Medulla oblongata (tissue), 1 donor: ENCODE measurements at regions not wholly inside any gene's neighbourhood (a gene's known extent, or its start where the extent isn't known, plus 50 kb on each side); places are given as distances from the start of the nearest gene placed in this dataset.
"Not testable (repeated sequence)": the region's sequence is repeated elsewhere in the genome, so short reads cannot be mapped to it uniquely, and the experiment has no call there.

ENCODE experiments used
- DNase-seq: peaks from one replicate; pipeline ENCODE4 v3.0.0-alpha.2; 2015; ENCODE audit errors: extremely low spot score

- DNase-seq = no peak
Measured at GRCh38 chr12:40431169-40431568, 206.4 kb downstream of the LRRK2 start.

DNA sequence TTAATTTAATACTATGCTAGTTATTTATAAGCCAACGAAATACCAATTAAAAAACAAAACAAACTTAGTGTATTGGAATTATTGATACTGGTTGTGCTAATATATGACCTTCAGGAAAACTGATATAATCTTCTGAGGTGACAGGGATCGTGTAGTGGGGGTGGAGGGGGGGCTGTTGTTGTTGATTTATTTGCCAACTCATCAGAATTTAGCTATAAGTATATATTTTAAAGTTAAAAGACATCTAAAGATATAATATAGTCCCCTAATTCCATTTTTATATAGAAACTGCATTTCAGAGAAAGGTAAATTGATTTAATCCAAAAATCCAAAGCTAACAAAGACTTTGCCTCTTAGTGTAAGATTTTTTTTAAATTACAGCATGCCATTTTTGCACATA lies 210.5 kb downstream of the LRRK2 start:
- DNase-seq = no peak

- no peak for DNase-seq
Measured at GRCh38 chr12:40435951-40436350, 211.2 kb downstream of the LRRK2 start.

DNA sequence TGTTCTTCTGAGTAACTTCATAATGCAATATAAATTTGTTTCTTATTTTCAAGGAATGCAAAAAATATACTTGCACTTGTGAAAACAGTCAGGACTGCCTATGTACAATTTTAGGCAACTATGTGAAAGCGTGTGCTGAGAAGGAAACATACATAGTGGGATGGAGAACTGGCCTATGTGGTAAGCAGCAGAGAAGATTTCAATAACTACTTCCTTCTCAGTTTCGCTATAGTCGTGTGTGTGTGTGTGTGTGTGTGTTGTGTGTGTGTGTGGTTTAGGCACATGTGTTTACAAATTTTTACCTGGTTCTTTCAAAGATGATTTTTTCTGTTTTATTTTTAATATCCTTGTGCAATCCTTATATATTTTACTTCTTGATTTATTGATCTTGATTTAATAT lies 211.8 kb downstream of the LRRK2 start:
- no peak for DNase-seq

GRCh38 chr12:40439771-40440492 lies 215.1 kb downstream of the LRRK2 start:
- DNase-seq = no peak

DNA sequence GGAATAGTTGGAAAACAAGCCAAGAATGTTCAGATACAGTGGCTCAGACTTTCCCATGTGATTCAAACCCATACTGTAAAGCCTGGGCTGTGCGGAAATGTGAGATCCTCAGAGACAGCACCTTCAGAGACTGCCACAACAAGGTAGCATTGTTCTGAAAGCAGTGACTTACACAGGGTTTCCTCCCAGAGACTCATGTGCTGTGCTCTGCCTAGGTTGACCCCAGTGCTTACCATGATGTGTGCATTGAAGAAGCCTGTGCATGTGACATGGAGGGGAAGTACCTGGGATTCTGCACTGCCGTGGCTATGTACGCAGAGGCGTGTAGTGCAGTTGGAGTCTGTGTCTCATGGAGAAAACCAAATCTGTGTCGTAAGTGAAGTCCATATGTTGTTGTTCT lies 219.4 kb downstream of the LRRK2 start:
- DNase-seq = no peak

DNA sequence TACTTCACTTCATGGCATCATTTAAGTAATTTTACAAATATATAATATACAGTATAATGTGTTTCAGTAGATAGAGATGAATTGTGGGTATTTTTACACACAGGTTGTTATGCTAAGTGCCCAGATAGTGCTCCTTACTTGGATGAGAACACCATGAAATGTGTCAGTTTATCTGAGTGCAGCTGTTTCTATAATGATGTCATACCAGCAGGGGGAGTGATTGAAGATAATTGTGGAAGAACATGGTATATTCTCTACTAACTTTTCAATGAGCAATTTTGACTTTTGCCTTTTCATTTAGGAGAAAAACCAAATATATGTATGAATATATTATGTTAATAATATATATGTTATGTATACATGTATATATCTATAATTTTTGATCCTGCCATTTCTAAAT lies 221.6 kb downstream of the LRRK2 start:
- DNase-seq = no peak

DNA sequence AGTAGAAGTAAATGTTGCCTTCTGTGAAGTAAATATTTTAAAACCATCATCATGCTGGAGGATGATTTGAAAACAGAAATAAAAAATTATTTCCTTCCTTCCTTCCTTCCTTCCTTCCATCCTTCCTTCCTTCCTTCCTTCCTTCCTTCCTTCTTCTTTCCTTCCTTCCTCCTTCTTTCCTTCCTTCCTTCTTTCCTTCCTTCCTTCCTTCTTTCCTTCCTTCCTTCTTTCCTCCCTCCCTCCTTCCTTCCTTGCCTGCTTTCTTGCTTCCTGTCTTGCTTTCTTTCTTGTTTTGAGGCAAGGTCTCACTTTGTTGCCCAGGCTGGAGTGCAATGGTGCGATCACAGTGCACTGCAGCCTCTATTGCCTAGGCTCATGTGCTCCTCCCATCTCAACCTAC lies 223.7 kb downstream of the LRRK2 start:
- not testable (repeated sequence) for DNase-seq

DNA sequence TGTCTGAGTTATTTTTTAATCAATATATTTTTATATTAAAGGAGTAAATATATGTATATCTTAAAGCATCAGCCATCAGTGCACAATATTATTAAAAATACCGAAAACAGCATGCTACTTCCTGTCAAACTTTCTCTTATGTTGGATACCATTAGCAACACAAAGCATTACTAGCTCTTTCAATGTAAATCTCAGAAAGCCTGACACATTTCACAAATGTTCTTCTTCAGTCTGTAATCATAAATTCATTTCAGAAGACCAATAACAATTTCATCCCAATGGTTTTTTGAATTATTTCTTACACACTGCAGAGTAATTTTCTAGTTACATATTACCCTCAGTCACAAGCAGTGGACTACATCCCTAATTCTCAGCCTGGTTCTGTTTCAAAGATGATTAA lies 226.9 kb downstream of the LRRK2 start:
- DNase-seq = no peak

DNA sequence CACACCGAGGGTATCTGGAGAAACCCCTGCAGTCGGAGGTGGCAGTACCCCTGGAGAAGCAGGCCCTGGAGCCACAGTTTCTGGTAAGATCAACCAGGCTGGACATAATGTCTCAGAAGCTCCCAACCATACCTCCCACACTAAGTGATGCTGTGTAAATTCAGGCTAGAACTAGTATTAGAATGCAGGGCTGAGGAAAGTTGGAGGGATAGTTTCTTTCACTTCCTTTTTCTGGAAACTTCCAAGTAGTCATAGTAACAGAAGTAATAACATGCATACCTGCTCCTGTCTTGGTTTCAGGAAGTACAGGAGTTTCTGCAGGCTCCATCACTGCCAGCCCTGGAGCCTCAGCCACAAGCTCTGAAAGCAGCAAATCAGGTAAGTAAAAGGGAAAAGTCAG lies 228.1 kb upstream of the CNTN1 start:
- no peak for DNase-seq

- DNase-seq = no peak
Measured at GRCh38 chr12:40469736-40470135, 222.5 kb upstream of the CNTN1 start.

GRCh38 chr12:40473962-40474361 lies 218.3 kb upstream of the CNTN1 start:
- DNase-seq = no peak

DNA sequence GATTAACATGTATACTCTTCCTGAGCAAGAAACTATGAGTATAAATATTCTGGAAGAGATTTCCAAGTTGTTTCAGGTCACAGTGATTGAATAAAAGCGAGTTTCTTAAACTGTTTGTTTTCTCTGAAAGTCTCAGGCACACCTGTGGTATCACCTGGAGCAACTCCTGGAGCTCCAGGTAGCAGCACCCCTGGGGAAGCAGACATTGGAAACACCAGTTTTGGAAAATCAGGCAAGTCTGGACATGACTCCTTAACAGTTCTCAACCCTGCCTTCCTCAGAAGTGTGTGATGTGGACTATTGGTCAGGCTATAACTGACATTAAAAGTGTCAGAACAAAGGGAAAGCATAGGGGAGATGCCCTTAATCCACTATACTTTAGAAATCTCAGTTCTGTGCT lies 217.6 kb upstream of the CNTN1 start:
- no peak for DNase-seq

DNA sequence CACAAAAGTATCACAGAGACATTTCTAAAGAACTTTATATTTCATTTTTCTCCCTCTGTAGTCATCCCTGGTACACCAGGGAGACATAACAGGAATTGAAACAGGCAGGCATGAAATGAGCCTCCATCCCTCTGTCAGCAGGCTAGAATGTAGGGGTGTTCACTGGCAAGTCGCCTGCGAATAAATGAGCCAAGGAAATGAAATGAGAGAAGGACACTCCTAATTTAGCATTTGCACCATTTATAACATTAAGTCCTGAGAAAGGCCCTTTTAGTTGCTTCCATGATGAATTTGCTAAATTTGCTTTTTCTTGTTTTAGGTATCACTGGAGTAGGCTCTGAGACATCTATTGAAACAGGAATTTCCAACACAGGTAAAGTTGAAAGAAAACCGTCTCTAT lies 192.4 kb upstream of the CNTN1 start:
- DNase-seq = no peak

DNA sequence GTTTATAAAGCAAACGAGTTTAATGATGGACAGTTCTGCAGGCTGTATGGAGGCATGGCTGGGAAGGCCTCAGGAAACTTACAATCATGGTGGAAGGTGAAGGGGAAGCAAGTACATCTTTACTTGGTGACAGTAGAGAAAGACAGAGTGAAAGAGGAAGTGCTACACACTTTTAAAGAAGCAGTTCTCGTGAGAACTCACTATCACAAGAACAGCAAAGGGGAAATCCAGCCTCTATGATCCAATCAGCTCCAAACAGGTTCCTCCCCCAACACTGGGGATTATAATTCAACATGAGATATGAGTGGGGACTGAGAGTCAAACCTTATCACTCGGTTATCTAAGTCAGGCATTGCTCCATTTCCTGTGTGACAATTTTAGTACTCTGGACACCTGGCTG lies 189.9 kb upstream of the CNTN1 start:
- DNase-seq = no peak

GRCh38 chr12:40505327-40505726 lies 186.9 kb upstream of the CNTN1 start:
- no peak for DNase-seq

DNA sequence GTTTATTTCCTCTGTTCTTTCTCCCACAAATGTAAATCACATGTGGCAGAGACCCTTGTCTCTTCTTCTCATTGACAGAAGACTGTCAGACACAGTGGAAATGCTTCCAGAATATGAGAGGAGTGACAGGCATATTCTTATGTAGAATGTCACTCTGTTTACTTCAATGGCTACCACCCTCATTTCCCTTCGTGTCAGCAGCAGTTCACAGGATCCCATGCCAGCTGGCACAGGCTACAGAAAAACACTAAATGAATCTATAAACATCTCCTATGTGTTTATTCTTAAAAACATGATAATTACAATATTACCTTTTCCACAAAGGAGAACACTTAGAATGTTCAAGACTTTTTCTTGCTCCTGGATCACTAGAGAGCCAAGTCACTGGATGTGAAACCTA lies 183.8 kb upstream of the CNTN1 start:
- no peak for DNase-seq

DNA sequence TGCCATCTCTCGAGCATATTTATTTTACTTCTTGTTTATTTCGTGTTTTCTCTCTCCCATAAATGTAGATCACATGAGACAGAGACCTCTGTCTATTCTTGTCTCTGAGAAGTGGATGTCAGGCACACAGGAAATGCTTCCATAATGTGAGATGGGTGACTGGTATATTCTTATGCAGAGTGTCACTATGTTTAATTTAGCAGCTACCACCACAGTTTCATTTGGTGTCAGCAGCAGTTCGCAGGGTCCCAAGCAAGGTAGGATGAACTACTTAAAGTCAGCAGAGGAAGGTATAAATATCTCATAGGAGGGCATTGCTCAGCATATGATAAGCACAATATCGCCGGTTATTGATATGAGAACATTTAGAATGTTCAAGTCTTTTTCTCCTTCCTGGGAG lies 180.9 kb upstream of the CNTN1 start:
- no peak for DNase-seq

DNA sequence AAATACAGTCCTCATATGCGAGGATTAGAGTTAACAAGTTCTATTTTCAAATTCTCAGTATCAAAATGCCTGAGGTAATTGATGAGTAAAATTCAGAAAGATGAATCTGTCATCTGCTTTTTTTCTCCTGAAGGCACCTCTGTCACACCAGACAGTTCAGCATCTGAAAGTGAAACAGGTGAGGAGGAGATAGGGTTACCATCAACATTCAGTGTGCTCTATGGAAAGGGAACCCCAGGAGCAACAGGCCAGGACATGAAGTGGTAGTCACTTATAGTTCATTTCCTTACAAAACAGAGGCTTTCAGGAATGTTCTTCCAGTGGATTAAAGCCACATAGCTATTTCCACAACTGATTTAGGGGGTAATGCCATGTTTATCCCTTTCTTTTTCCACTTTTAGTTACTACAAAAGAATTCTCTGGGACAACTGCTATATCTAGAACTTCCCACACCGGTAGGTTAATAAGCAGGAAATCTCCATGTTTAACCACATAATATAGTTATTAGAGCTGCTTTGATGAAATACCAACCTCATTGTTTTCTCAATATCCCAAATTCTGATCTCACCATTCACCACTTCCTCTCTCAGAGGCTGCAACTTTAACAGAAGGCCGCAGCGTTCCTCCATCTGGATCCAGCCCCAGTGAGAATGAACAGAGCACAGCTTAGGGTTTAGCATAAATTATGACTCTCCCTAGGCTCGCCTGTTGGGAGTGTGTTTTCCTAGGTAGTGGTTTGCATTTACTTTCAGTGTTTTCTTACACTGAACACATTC lies 177.0 kb upstream of the CNTN1 start:
- DNase-seq = no peak

- DNase-seq = no peak
Measured at GRCh38 chr12:40522837-40523236, 169.4 kb upstream of the CNTN1 start.

GRCh38 chr12:40525054-40525453 lies 167.2 kb upstream of the CNTN1 start:
- DNase-seq = no peak

- DNase-seq = no peak
Measured at GRCh38 chr12:40534828-40535227, 157.4 kb upstream of the CNTN1 start.

GRCh38 chr12:40551466-40551865 lies 140.8 kb upstream of the CNTN1 start:
- DNase-seq = no peak

DNA sequence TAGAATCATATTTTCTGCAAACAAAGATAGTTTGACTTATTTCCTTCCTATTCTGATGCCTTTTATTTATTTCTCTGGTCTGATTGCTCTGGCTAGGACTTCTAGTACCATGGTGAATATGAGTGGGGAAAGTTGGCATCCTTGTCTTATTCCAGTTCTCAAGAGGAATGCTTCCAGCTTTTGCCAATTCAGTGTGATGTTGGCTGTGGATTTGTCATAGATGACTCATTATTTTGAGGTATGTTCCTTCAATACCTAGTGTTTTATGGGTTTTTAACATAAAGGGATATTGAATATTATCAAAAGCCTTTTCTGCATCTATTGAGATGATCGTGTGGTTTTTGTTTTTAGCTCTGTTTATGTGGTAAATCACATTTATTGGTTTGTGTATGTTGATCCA lies 139.4 kb upstream of the CNTN1 start:
- DNase-seq = no peak
